A549 (cell line): ENCODE measurements at regions not wholly inside any gene's neighbourhood (a gene's known extent, or its start where the extent isn't known, plus 50 kb on each side); places are given as distances from the start of the nearest gene placed in this dataset.

Experiments used
- ATAC-seq, 2 experiments: fragments of 200-7000 bp in 1 of 2; fragments of >200 bp in 1 of 2; cut with Nextera tagmentation in 1 of 2; cut with Tn5 transposase in 1 of 2; 3 replicates each; pipeline versions ENCODE4 v1.8.0 to v1.9.1; 2018 to 2020; ENCODE audit warnings: mild to moderate bottlenecking in 1 of 2, moderate library complexity in 1 of 2
- CTCF ChIA-PET: fragments of 300-600 bp; sonication (Branson Sonifier 250); formaldehyde crosslinking; extraction: SDS; loops from one replicate; lab custom pipeline; 2021; ENCODE audit warnings: antibody characterized with exemption, inconsistent platforms; lab: Yijun Ruan, JAX
- POLR2A ChIA-PET: fragments of 350-600 bp; formaldehyde crosslinking; extraction: SDS; loops from one replicate; lab custom pipeline; 2021; ENCODE audit warnings: antibody characterized with exemption, inconsistent platforms; lab: Yijun Ruan, JAX
- DNase-seq, 2 experiments: peaks; one replicate each; pipeline versions ENCODE4 v3.0.0 to v3.0.0-alpha.2; 2011 to 2016; ENCODE audit warnings: low read depth in 1 of 2, low spot score in 1 of 2
- FAIRE-seq: peaks from 2 replicates; lab custom pipeline; 2011; peaks lifted over from hg19 to GRCh38; lab: Jason Lieb, UNC
- H3K27ac ChIP-seq, 2 experiments: fragments of >200 bp; sonication (Bioruptor Twin); formaldehyde crosslinking; 3 replicates each; pipeline ENCODE4 v1.5.1; 2016 to 2017
- H3K4me1 ChIP-seq: fragments of >200 bp; sonication (Bioruptor Twin); formaldehyde crosslinking; 3 replicates; pipeline ENCODE4 v1.6.1; 2016
- H3K4me2 ChIP-seq: fragments of >200 bp; sonication (Bioruptor Twin); formaldehyde crosslinking; 3 replicates; pipeline ENCODE4 v1.6.1; 2016
- H3K4me3 ChIP-seq: fragments of >200 bp; sonication (Bioruptor Twin); formaldehyde crosslinking; 3 replicates; pipeline ENCODE4 v1.5.1; 2016
- H3K9me3 ChIP-seq: fragments of >200 bp; sonication (Bioruptor Twin); formaldehyde crosslinking; 3 replicates; pipeline ENCODE4 v1.6.1; 2016
- BHLHE40 ChIP-seq: IDR thresholded peaks from 2 replicates; pipeline ENCODE4 v1.6.1; 2012; ENCODE audit warnings: low read depth, low read length, inconsistent platforms
- CBX2 ChIP-seq: fragments of 200-600 bp; sonication (generic); IDR thresholded peaks from 2 replicates; pipeline ENCODE4 v1.6.1; 2016; ENCODE audit warnings: low read depth, mild to moderate bottlenecking, borderline replicate concordance
- CEBPB ChIP-seq, 2 experiments: fragments of >200 bp in 1 of 2; sonication (Bioruptor Twin) in 1 of 2; formaldehyde crosslinking in 1 of 2; IDR thresholded peaks; 2 replicates each; pipeline ENCODE4 v1.6.1; 2012 to 2016
- E2F6 ChIP-seq: IDR thresholded peaks from 2 replicates; pipeline ENCODE4 v1.6.1; 2012; ENCODE audit warnings: low read depth, borderline replicate concordance
- EHF ChIP-seq: fragments of 250-450 bp; sonication (Bioruptor Pico); IDR thresholded peaks from 2 replicates; pipeline ENCODE4 v1.5.0; 2020; ENCODE audit warnings: mild to moderate bottlenecking
- EP300 ChIP-seq, 2 experiments: fragments of >200 bp; sonication (Bioruptor Twin); formaldehyde crosslinking; IDR thresholded peaks; 2 replicates in 1 of 2; 3 replicates in 1 of 2; pipeline ENCODE4 v1.6.1; 2016 to 2017
- ESRRA ChIP-seq: fragments of 150-350 bp; IDR thresholded peaks from 2 replicates; pipeline ENCODE4 v1.6.1; 2014; ENCODE audit warnings: mild to moderate bottlenecking, low read length, borderline replicate concordance
- FOSB ChIP-seq: fragments of 250-450 bp; sonication (Bioruptor Pico); IDR thresholded peaks from 2 replicates; pipeline ENCODE4 v1.5.0; 2020; ENCODE audit warnings: mild to moderate bottlenecking, moderate library complexity
- GATA3 ChIP-seq: IDR thresholded peaks from 2 replicates; pipeline ENCODE4 v1.6.1; 2012; ENCODE audit warnings: borderline replicate concordance
- HES2 ChIP-seq: fragments of >200 bp; sonication (Bioruptor Twin); formaldehyde crosslinking; IDR thresholded peaks from 2 replicates; pipeline ENCODE4 v1.6.1; 2016
- HEYL ChIP-seq: fragments of 250-450 bp; sonication (Bioruptor Pico); IDR thresholded peaks from 2 replicates; pipeline ENCODE4 v1.8.0; 2021; ENCODE audit warnings: mild to moderate bottlenecking, moderate library complexity
- HOXB5 ChIP-seq: fragments of 250-450 bp; sonication (Bioruptor Pico); IDR thresholded peaks from 2 replicates; pipeline ENCODE4 v1.5.0; 2020; ENCODE audit warnings: mild to moderate bottlenecking, moderate library complexity
- JUN ChIP-seq, 2 experiments: fragments of >200 bp; sonication (Bioruptor Twin); formaldehyde crosslinking; IDR thresholded peaks; 2 replicates in 1 of 2; 3 replicates in 1 of 2; pipeline ENCODE4 v1.6.1; 2016 to 2017
- JUNB ChIP-seq: fragments of >200 bp; sonication (Bioruptor Twin); formaldehyde crosslinking; IDR thresholded peaks from 2 replicates; pipeline ENCODE4 v1.6.1; 2016
- KDM1A ChIP-seq: fragments of 200-600 bp; sonication (generic); IDR thresholded peaks from 2 replicates; pipeline ENCODE4 v1.6.1; 2016; ENCODE audit warnings: low read depth, mild to moderate bottlenecking
- KDM5A ChIP-seq: fragments of 200-600 bp; sonication (generic); IDR thresholded peaks from 2 replicates; pipeline ENCODE4 v1.6.1; 2016; ENCODE audit warnings: antibody characterized with exemption, mild to moderate bottlenecking
- MAFK ChIP-seq: fragments of 450-650 bp; IDR thresholded peaks from 2 replicates; pipeline ENCODE4 v1.6.1; 2014; ENCODE audit not compliant: partially characterized antibody
- MAX ChIP-seq: IDR thresholded peaks from 2 replicates; pipeline ENCODE4 v1.6.1; 2012
- NR3C1 ChIP-seq: fragments of >200 bp; sonication (Bioruptor Twin); formaldehyde crosslinking; IDR thresholded peaks from 3 replicates; pipeline ENCODE4 v1.6.1; 2017
- PBX3 ChIP-seq: IDR thresholded peaks from 2 replicates; pipeline ENCODE4 v1.6.1; 2012
- POLR2A ChIP-seq: IDR thresholded peaks from 2 replicates; pipeline ENCODE4 v1.6.1; 2012; ENCODE audit warnings: mild to moderate bottlenecking, low read length
- RARB ChIP-seq: fragments of 250-450 bp; sonication (Bioruptor Pico); IDR thresholded peaks from 2 replicates; pipeline ENCODE4 v1.8.0; 2021; ENCODE audit warnings: mild to moderate bottlenecking, moderate library complexity
- RCOR1 ChIP-seq: fragments of 150-350 bp; IDR thresholded peaks from 2 replicates; pipeline ENCODE4 v1.6.1; 2014; ENCODE audit warnings: antibody characterized with exemption, low read length, low read depth
- REST ChIP-seq: fragments of 200-600 bp; sonication (generic); IDR thresholded peaks from 2 replicates; pipeline ENCODE4 v1.6.1; 2016; ENCODE audit warnings: antibody characterized with exemption, mild to moderate bottlenecking, moderate library complexity
- RFX5 ChIP-seq: fragments of 450-650 bp; IDR thresholded peaks from 2 replicates; pipeline ENCODE4 v1.7.1; 2014; ENCODE audit warnings: antibody characterized with exemption, mild to moderate bottlenecking, moderate library complexity
- RNF2 ChIP-seq: fragments of 200-600 bp; sonication (generic); IDR thresholded peaks from 2 replicates; pipeline ENCODE4 v1.6.1; 2016; ENCODE audit warnings: low read depth, mild to moderate bottlenecking, antibody characterized with exemption, moderate library complexity, borderline replicate concordance
- USF2 ChIP-seq: fragments of 450-650 bp; IDR thresholded peaks from 2 replicates; pipeline ENCODE4 v1.6.1; 2014; ENCODE audit warnings: antibody characterized with exemption
- ZC3H11A ChIP-seq: fragments of 450-650 bp; IDR thresholded peaks from 2 replicates; pipeline ENCODE4 v1.6.1; 2014; ENCODE audit warnings: antibody characterized with exemption, mild to moderate bottlenecking
- WGBS: methylation state at CpG from one replicate; pipeline ENCODE4 v1.1.6; 2017; ENCODE audit errors: missing lambda C conversion rate; 5-methylcytosine and 5-hydroxymethylcytosine counted together

GRCh38 chr7:42805601-42806000, 106.3 kb downstream of the C7orf25 start:
- WGBS, result 0% methylated on average over 2 of the region's 2 CpGs
- H3K9me3 ChIP-seq, result no peaks in the 10 kb centered on the region
- TF ChIP-seq ESRRA, result no peak
- no peak for TF ChIP-seq EP300 (IDR thresholded peaks at IDR 0.05)
- no peak for TF ChIP-seq MAX
- no peak for TF ChIP-seq E2F6
- TF ChIP-seq RCOR1, result no peak
- TF ChIP-seq EHF (CRISPR knock-in tag), result no peak
- TF ChIP-seq MAFK, result no peak
- TF ChIP-seq HEYL, result no peak
- no peak for TF ChIP-seq RFX5
- TF ChIP-seq CEBPB (IDR thresholded peaks at IDR 0.05), result no peak
- no peak for TF ChIP-seq POLR2A
- TF ChIP-seq CBX2, result no peak
- no peak for TF ChIP-seq JUNB
- TF ChIP-seq NR3C1, result no peak
- no peak for TF ChIP-seq KDM5A
- TF ChIP-seq, all 56 proteins: peak for 0
- no peak overlapping the region for H3K4me3 ChIP-seq
- H3K4me1 ChIP-seq, result no peaks in the 10 kb centered on the region
- no peak for ATAC-seq
- POLR2A ChIA-PET, result no interaction called here
- H3K27ac ChIP-seq, result no peak overlapping the region
- CTCF ChIA-PET, result interaction anchor here (1.1 to 1.4 kb wide), 2 partner anchors 9 to 865 kb away, joined by 3 to 4 read pairs; no protein-coding TSS in a partner anchor
- no peak for DNase-seq
- FAIRE-seq, result no peak
- H3K4me2 ChIP-seq, result no peak overlapping the region

GRCh38 chr7:42794673-42795072, 117.2 kb downstream of the C7orf25 start:
- TF ChIP-seq JUNB (no peak), PBX3 (no peak), POLR2A (no peak), JUN (IDR thresholded peaks at IDR 0.05) (no peak)
- no peak overlapping the region for H3K4me2 ChIP-seq
- no peak for DNase-seq
- no peaks in the 10 kb centered on the region for H3K4me1 ChIP-seq
- CTCF ChIA-PET, result no interaction called here
- H3K27ac ChIP-seq, result no peak overlapping the region
- no peaks in the 10 kb centered on the region for H3K9me3 ChIP-seq
- H3K4me3 ChIP-seq, result no peak overlapping the region
- WGBS, result 42% methylated on average over 19 of the region's 19 CpGs
- no peak for FAIRE-seq
- ATAC-seq, result no peak
- POLR2A ChIA-PET, result no interaction called here

- no peak overlapping the region for H3K27ac ChIP-seq
- under 1% methylated on average over 3 of the region's 3 CpGs for WGBS
- H3K9me3 ChIP-seq, result no peaks in the 10 kb centered on the region
- FAIRE-seq, result no peak
- H3K4me3 ChIP-seq, result no peak overlapping the region
- no peak for ATAC-seq
- TF ChIP-seq HOXB5 (CRISPR knock-in tag) (no peak), JUNB (no peak), RARB (no peak), USF2 (no peak), GATA3 (no peak), ZC3H11A (no peak), RNF2 (no peak), EHF (CRISPR knock-in tag) (no peak), KDM1A (no peak), PBX3 (no peak), BHLHE40 (no peak), HES2 (no peak), JUN (IDR thresholded peaks at IDR 0.05) (no peak), REST (no peak), FOSB (CRISPR knock-in tag) (no peak)
- H3K4me1 ChIP-seq, result no peaks in the 10 kb centered on the region
- DNase-seq, result no peak
- H3K4me2 ChIP-seq, result no peak overlapping the region
- CTCF ChIA-PET, result no interaction called here
- POLR2A ChIA-PET, result no interaction called here
Measured at GRCh38 chr7:42792841-42793240, 119.0 kb downstream of the C7orf25 start.
